ENCODE measurements at regions not wholly inside any gene's neighbourhood (a gene's known extent, or its start where the extent isn't known, plus 50 kb on each side); places are given as distances from the start of the nearest gene placed in this dataset.

DNA sequence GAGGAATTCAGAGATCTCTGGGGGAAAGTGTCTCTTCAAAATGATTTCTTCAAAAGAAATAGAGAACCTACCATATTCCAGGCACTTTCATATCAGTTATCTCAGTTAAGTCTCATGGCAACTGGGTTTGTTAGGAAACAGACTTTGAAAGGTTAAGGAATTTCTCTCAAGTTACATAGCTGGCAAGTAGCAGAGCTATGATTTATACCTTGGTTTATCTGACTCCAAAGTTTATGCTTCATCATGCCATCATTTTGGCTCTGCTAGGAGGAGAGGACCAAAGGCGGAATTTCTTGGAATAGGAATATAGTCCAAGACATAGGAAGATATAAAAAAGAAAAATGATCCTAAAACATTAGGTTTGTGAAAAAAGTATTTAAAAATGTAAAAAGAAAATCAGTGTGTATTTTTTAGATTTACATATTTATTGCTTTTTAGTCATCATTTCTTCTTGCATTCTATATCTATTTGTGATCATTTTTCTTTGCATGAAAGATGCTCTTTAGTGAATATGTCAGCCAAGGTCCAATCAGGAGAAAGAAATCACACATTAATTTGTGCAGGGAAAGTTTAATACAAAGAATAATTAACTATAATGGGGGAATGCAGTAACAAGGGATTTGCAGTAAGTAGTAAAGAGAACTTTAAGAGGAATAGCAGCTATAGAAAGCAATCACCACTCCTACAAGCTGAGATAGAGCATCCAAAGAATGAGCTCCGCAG lies 199.1 kb upstream of the ZBED5 start:
- Histone ChIP-seq H3K27ac (no peak overlapping the region), H3K27me3 (no peaks in the 10 kb centered on the region), H3K36me3 (no peaks in the 10 kb centered on the region), H3K4me1 (no peaks in the 10 kb centered on the region), H3K4me3 (no peak overlapping the region), H3K9me3 (no peaks in the 10 kb centered on the region)
- WGBS, 2 donors = 75 to 86% methylated on average over 2 of the region's 2 CpGs
- FAIRE-seq = peak; percentile 59
- ATAC-seq = no peak
- intact Hi-C loops (cut with DNase I) = no loop called here
- TF ChIP-seq, protein P1, sequence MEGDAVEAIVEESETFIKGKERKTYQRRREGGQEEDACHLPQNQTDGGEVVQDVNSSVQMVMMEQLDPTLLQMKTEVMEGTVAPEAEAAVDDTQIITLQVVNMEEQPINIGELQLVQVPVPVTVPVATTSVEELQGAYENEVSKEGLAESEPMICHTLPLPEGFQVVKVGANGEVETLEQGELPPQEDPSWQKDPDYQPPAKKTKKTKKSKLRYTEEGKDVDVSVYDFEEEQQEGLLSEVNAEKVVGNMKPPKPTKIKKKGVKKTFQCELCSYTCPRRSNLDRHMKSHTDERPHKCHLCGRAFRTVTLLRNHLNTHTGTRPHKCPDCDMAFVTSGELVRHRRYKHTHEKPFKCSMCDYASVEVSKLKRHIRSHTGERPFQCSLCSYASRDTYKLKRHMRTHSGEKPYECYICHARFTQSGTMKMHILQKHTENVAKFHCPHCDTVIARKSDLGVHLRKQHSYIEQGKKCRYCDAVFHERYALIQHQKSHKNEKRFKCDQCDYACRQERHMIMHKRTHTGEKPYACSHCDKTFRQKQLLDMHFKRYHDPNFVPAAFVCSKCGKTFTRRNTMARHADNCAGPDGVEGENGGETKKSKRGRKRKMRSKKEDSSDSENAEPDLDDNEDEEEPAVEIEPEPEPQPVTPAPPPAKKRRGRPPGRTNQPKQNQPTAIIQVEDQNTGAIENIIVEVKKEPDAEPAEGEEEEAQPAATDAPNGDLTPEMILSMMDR (IDR thresholded peaks at IDR 0.05) = no peak
- no peak for DNase-seq

DNA sequence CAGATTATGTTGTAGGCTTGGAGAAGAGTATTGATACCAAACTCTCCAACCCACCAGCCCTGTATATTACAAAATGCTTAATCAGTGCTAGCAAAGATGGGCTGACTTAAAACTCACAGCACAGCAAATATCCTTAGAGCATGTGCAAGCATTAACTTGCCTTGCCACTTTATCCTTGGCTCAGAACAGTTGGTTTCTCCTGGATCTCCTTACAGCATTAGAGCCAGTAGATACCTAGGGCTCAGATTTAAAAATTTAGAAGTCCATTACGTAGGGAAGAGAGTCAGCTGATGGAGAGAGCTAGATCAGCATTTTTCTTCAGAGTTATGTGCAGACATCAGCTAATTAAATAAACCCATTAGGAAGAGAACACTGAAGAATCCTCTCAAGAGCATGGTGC lies 198.5 kb upstream of the ZBED5 start:
- 50 to 63% methylated on average over 1 of the region's 1 CpG for WGBS, 2 donors
- no peak for ATAC-seq

DNA sequence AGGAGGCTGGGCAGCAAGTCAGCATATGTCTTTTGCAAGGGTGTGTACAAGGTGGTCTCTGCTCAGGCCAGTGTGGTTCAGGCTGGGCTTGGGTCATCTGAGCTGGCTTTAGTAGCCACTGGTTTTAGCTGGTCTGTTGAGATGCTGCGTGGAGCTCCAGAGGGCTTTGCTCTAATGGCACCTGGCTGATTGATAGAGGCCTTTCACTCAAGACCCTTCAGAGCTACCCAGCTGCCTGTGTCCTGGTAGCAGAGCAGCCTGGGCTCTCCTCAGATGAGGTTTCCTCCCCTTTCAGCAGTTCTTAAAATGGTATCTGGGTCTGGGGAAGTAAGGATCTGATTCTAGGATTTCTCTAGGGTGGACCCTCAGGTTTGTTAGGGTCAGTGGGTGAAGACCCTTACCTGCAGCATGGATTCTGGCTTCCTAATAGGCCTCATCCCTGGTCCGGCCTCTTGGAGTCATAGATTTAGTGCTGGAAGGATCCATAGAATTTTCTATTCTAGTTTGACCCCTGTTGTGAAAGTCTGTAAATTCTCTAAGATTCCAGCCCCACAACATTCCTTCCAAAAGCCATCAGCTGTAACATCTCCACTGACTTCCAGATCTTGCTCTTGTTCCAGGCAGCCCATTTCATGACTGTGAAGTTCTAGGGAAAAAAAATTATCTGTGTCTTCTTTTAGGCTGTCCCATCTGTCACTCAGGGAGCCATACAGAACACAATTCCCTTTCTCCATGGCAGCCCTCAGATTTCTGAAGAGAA lies 190.2 kb upstream of the ZBED5 start:
- FAIRE-seq = no peak
- no peak for DNase-seq

More for the DNA sequence above, 198.5 kb upstream of the ZBED5 start:
- Histone ChIP-seq H3K27ac (no peak overlapping the region), H3K27me3 (no peaks in the 10 kb centered on the region), H3K36me3 (no peaks in the 10 kb centered on the region), H3K4me3 (no peak overlapping the region), H3K4me1 (no peaks in the 10 kb centered on the region), H3K9me3 (no peaks in the 10 kb centered on the region)
- no peak for DNase-seq
- TF ChIP-seq, protein P1 (IDR thresholded peaks at IDR 0.05) = no peak
- FAIRE-seq = no peak
- intact Hi-C loops (cut with DNase I) = no loop called here

DNA sequence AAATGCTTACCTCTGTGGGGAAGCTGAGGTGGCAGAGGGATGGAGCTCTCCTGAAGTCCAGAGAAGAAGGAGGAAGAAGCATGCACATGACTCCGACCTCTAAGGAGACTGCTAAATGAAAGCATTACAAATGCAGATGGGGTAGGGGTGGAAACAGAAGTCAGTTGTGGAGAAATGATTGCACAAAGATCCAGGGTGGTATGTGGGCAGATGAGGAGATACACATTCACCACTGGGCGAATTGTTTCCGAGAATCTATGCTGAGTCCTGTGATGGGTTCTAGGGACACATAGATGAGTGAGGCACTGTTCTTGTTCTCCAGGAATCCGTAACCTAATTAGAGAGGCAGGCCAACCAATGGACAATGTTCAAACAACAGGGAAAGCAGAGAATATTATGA lies 188.9 kb upstream of the ZBED5 start:
- intact Hi-C loops (cut with DNase I) = loop anchor here in 2 of 3 donors (10.0 kb wide), 2 partner anchors 218 to 738 kb away; no protein-coding TSS in a partner anchor
- WGBS, 2 donors = 77 to 86% methylated on average over 4 of the region's 4 CpGs
- no peak for DNase-seq
- FAIRE-seq = no peak
- Histone ChIP-seq H3K27me3 (no peaks in the 10 kb centered on the region), H3K9me3 (no peaks in the 10 kb centered on the region), H3K27ac (no peak overlapping the region), H3K36me3 (no peaks in the 10 kb centered on the region), H3K4me3 (no peak overlapping the region), H3K4me1 (no peaks in the 10 kb centered on the region)
- no peak for ATAC-seq
- TF ChIP-seq, protein P1 (IDR thresholded peaks at IDR 0.05) = no peak

More for the DNA sequence above, 190.2 kb upstream of the ZBED5 start:
- H3K9me3 ChIP-seq = no peaks in the 10 kb centered on the region
- WGBS, 2 donors = 46 to 57% methylated on average over 2 of the region's 2 CpGs
- no peaks in the 10 kb centered on the region for H3K27me3 ChIP-seq
- intact Hi-C loops (cut with DNase I) = loop anchor here in 2 of 3 donors (10.0 kb wide), 2 partner anchors 217 to 737 kb away; no protein-coding TSS in a partner anchor
- H3K27ac ChIP-seq = no peak overlapping the region
- no peak overlapping the region for H3K4me3 ChIP-seq
- TF ChIP-seq, protein P1 (IDR thresholded peaks at IDR 0.05) = no peak
- no peak for ATAC-seq
- no peaks in the 10 kb centered on the region for H3K4me1 ChIP-seq
- no peaks in the 10 kb centered on the region for H3K36me3 ChIP-seq
